ENCODE measurements at regions not wholly inside any gene's neighbourhood (a gene's known extent, or its start where the extent isn't known, plus 50 kb on each side); places are given as distances from the start of the nearest gene placed in this dataset.

DNA sequence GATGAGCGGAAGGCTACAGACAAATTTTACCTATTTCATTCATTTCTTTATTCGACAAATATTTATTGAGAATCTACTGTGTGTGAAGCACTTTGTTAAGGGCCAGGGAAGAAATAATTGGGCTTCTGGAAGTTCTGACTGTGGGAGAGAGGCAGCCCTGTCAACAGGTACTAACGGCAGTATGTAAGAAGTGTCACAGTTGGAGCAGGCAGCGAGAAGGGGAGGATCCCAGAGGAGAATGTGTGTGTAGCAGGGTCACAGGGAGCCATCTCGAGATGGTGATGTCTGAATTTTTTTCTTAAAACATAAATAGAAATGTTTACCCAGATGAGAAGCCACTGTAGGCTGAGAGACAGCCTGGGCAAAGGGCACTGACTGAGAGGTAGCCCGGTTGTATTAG, 163.3 kb upstream of the SLC38A2 start:
- TF ChIP-seq CTCF (IDR thresholded peaks at IDR 0.05 in 2 of 3, conservative IDR thresholded peaks at IDR 0.05 in 1 of 3; ENCODE audit: borderline replicate concordance in 1 of 3, insufficient read depth in 1 of 3, low read depth in 2 of 3, low read length in 2 of 3) (no peak), YY1 (IDR thresholded peaks at IDR 0.05; ENCODE audit: extremely low read depth, insufficient replicate concordance, low read depth, low read length) (no peak), POLR2A (IDR thresholded peaks at IDR 0.05; ENCODE audit: borderline replicate concordance, extremely low read depth, insufficient read depth, insufficient read length) (no peak), EZH2 (IDR thresholded peaks at IDR 0.05) (no peak), JUND (IDR thresholded peaks at IDR 0.05) (no peak)

All from HCT116 (cell line).